GM23338 (cell line): ENCODE measurements at regions not wholly inside any gene's neighbourhood (a gene's known extent, or its start where the extent isn't known, plus 50 kb on each side); places are given as distances from the start of the nearest gene placed in this dataset.

Experiments used
- ATAC-seq: fragments of 200-7000 bp; cut with Tn5 transposase; 3 replicates; pipeline ENCODE4 v1.9.1; 2020
- DNase-seq: peaks from one replicate; pipeline ENCODE4 v3.0.0-alpha.2; 2015; ENCODE audit warnings: low spot score
- H2AFZ ChIP-seq: fragments of 200-600 bp; sonication (generic); 2 replicates; pipeline ENCODE4 v1.8.0; 2016; ENCODE audit warnings: antibody characterized with exemption, mild to moderate bottlenecking, moderate library complexity
- H3F3A ChIP-seq: fragments of 200-600 bp; sonication (generic); replicated peaks from 2 replicates; pipeline ENCODE4 v1.8.0; 2017; ENCODE audit warnings: antibody characterized with exemption, mixed run types, low read depth
- H3K27ac ChIP-seq: fragments of 200-600 bp; sonication (generic); 2 replicates; pipeline ENCODE4 v1.6.1; 2016; ENCODE audit warnings: low read depth
- H3K27me3 ChIP-seq: fragments of 200-600 bp; sonication (generic); 2 replicates; pipeline ENCODE4 v1.8.0; 2016; ENCODE audit warnings: mild to moderate bottlenecking, mixed run types, moderate library complexity; ENCODE audit not compliant: insufficient read depth
- H3K36me3 ChIP-seq: fragments of 200-600 bp; sonication (generic); 2 replicates; pipeline ENCODE4 v1.8.0; 2016; ENCODE audit warnings: mild to moderate bottlenecking; ENCODE audit not compliant: insufficient read depth
- H3K4me1 ChIP-seq: fragments of 200-600 bp; sonication (generic); 2 replicates; pipeline ENCODE4 v1.8.0; 2016; ENCODE audit warnings: mild to moderate bottlenecking, moderate library complexity; ENCODE audit not compliant: insufficient read depth
- H3K4me2 ChIP-seq: fragments of 200-600 bp; sonication (generic); 2 replicates; pipeline ENCODE4 v1.7.1; 2017; ENCODE audit warnings: mixed run types
- H3K4me3 ChIP-seq: fragments of 200-600 bp; sonication (generic); 2 replicates; pipeline ENCODE4 v1.6.1; 2016; ENCODE audit warnings: mixed run types
- H3K79me2 ChIP-seq: fragments of 200-600 bp; sonication (generic); replicated peaks from 2 replicates; pipeline ENCODE4 v1.8.0; 2017; ENCODE audit warnings: mild to moderate bottlenecking; ENCODE audit not compliant: insufficient read depth
- H3K9me2 ChIP-seq: fragments of 200-600 bp; sonication (generic); 2 replicates; pipeline ENCODE4 v1.8.0; 2017; ENCODE audit not compliant: insufficient read depth
- H4K20me1 ChIP-seq: fragments of 200-600 bp; sonication (generic); replicated peaks from 2 replicates; pipeline ENCODE4 v1.8.0; 2017; ENCODE audit warnings: mild to moderate bottlenecking; ENCODE audit not compliant: insufficient read depth
- H3K27ac Mint-ChIP-seq: 2 replicates; pipeline ENCODE4 v1.8.0; 2020; ENCODE audit warnings: inconsistent platforms, mild to moderate bottlenecking, moderate library complexity, mixed read lengths
- H3K27me3 Mint-ChIP-seq: 3 replicates; pipeline ENCODE4 v1.8.0; 2022; ENCODE audit warnings: low read depth, mild to moderate bottlenecking, moderate library complexity, mixed read lengths, inconsistent platforms; ENCODE audit not compliant: insufficient read depth, poor library complexity
- H3K36me3 Mint-ChIP-seq: 3 replicates; pipeline ENCODE4 v1.8.0; 2021; ENCODE audit warnings: low read depth, mild to moderate bottlenecking, inconsistent platforms, moderate library complexity, mixed read lengths
- H3K4me1 Mint-ChIP-seq: 3 replicates; pipeline ENCODE4 v1.8.0; 2020; ENCODE audit warnings: mild to moderate bottlenecking, inconsistent platforms, mixed read lengths
- H3K4me3 Mint-ChIP-seq: 3 replicates; pipeline ENCODE4 v1.8.0; 2021; ENCODE audit warnings: moderate library complexity, mild to moderate bottlenecking, inconsistent platforms, mixed read lengths
- H3K9me3 Mint-ChIP-seq: 3 replicates; pipeline ENCODE4 v1.8.0; 2020; ENCODE audit warnings: moderate library complexity, mild to moderate bottlenecking, inconsistent platforms, mixed read lengths
- CREB1 ChIP-seq: fragments of 250-450 bp; sonication (Bioruptor Pico); IDR thresholded peaks from 2 replicates; pipeline ENCODE4 v1.5.0; 2020; ENCODE audit warnings: low read depth, mild to moderate bottlenecking, moderate library complexity
- CTCF ChIP-seq, 2 experiments: fragments of 200-600 bp in 1 of 2; sonication (generic) in 1 of 2; conservative IDR thresholded peaks; 2 replicates each; pipeline versions ENCODE4 v1.5.1 to v1.6.1; 2016 to 2017; ENCODE audit warnings: antibody characterized with exemption in 2 of 2, low read depth in 2 of 2, mild to moderate bottlenecking in 2 of 2, moderate library complexity in 1 of 2
- ETS1 ChIP-seq: IDR thresholded peaks from 2 replicates; pipeline ENCODE4 v1.6.1; 2016; ENCODE audit warnings: antibody characterized with exemption
- EZH2 ChIP-seq: fragments of 200-600 bp; sonication (generic); IDR thresholded peaks from one replicate; pipeline ENCODE4 v1.8.0; 2017; ENCODE audit warnings: antibody characterized with exemption, mild to moderate bottlenecking, low read depth; ENCODE audit not compliant: unreplicated experiment
- EZH2phosphoT487 ChIP-seq: fragments of 200-600 bp; sonication (generic); IDR thresholded peaks from one replicate; pipeline ENCODE4 v1.8.1; 2018; ENCODE audit warnings: antibody characterized with exemption; ENCODE audit not compliant: unreplicated experiment
- JUNB ChIP-seq: IDR thresholded peaks from one replicate; pipeline ENCODE4 v1.6.1; 2016; ENCODE audit warnings: antibody characterized with exemption; ENCODE audit not compliant: unreplicated experiment
- NANOG ChIP-seq: IDR thresholded peaks from 2 replicates; pipeline ENCODE4 v1.6.1; 2016; ENCODE audit warnings: antibody characterized with exemption, borderline replicate concordance
- POLR2AphosphoS5 ChIP-seq: IDR thresholded peaks from 2 replicates; pipeline ENCODE4 v1.6.1; 2016; ENCODE audit warnings: antibody characterized with exemption, low read depth
- REST ChIP-seq: IDR thresholded peaks from one replicate; pipeline ENCODE4 v1.6.1; 2018; ENCODE audit warnings: antibody characterized with exemption; ENCODE audit not compliant: unreplicated experiment
- STAT1 ChIP-seq: IDR thresholded peaks from one replicate; pipeline ENCODE4 v1.6.1; 2016; ENCODE audit warnings: antibody characterized with exemption; ENCODE audit not compliant: unreplicated experiment
- ZNF114 ChIP-seq: fragments of 250-450 bp; sonication (Bioruptor Pico); IDR thresholded peaks from 2 replicates; pipeline ENCODE4 v1.5.0; 2020; ENCODE audit warnings: mild to moderate bottlenecking, moderate library complexity
- ZNF331 ChIP-seq: fragments of 250-450 bp; sonication (Bioruptor Pico); IDR thresholded peaks from 2 replicates; pipeline ENCODE4 v1.5.0; 2020; ENCODE audit warnings: low read depth, mild to moderate bottlenecking, moderate library complexity
- ZNF462 ChIP-seq: fragments of 250-450 bp; sonication (Bioruptor Pico); IDR thresholded peaks from 2 replicates; pipeline ENCODE4 v1.5.0; 2020; ENCODE audit warnings: mild to moderate bottlenecking, moderate library complexity

GRCh38 chr16:86988920-86989696 lies 328.1 kb downstream of the C16orf95 start:
- DNase-seq = no peak
- H4K20me1 ChIP-seq = no peaks in the 10 kb centered on the region
- TF ChIP-seq REST = no peak
- no peak for TF ChIP-seq CTCF (conservative IDR thresholded peaks at IDR 0.05; ENCODE audit: low read depth in 2 of 2)
- no peak for TF ChIP-seq ZNF331 (CRISPR knock-in tag)
- TF ChIP-seq CREB1 (CRISPR knock-in tag) = no peak
- TF ChIP-seq ZNF114 = no peak
- no peak for TF ChIP-seq NANOG
- TF ChIP-seq POLR2AphosphoS5 = no peak
- no peak for TF ChIP-seq EZH2phosphoT487
- TF ChIP-seq JUNB = no peak
- TF ChIP-seq STAT1 = no peak
- no peak for TF ChIP-seq EZH2
- no peak for TF ChIP-seq ETS1
- TF ChIP-seq ZNF462 (CRISPR knock-in tag) = no peak
- Mint-ChIP-seq H3K27ac (no peak overlapping the region), H3K27me3 (peaks cover 16% of the 10 kb centered on the region), H3K4me1 (peaks cover 7% of the 10 kb centered on the region), H3K9me3 (peaks cover 11% of the 10 kb centered on the region; the same call in 2 of the 3 replicates), H3K4me3 (no peak overlapping the region), H3K36me3 (peaks cover 3% of the 10 kb centered on the region; the same call in 2 of the 3 replicates)
- H3K4me2 ChIP-seq = no peak overlapping the region
- no peaks in the 10 kb centered on the region for H3K27me3 ChIP-seq
- ATAC-seq = no peak
- no peak overlapping the region for H3K27ac ChIP-seq
- no peaks in the 10 kb centered on the region for H3F3A ChIP-seq
- no peak overlapping the region for H2AFZ ChIP-seq
- no peaks in the 10 kb centered on the region for H3K79me2 ChIP-seq
- no peaks in the 10 kb centered on the region for H3K36me3 ChIP-seq
- no peaks in the 10 kb centered on the region for H3K4me1 ChIP-seq
- no peaks in the 10 kb centered on the region for H3K9me2 ChIP-seq
- H3K4me3 ChIP-seq = no peak overlapping the region
